ENCODE measurements at regions not wholly inside any gene's neighbourhood (a gene's known extent, or its start where the extent isn't known, plus 50 kb on each side); places are given as distances from the start of the nearest gene placed in this dataset.
A peak's percentile ranks its signal among the peaks of the same experiment; 100 is the strongest.

GRCh38 chr6:169344750-169345065 lies 91.1 kb upstream of the THBS2 start:
- no peak for TF ChIP-seq POLR2AphosphoS5 (IDR thresholded peaks at IDR 0.05)
- TF ChIP-seq CTCF (IDR thresholded peaks at IDR 0.05), result no peak
- no peak for TF ChIP-seq POLR2A (IDR thresholded peaks at IDR 0.05)
- DNase-seq (ENCODE audit: low spot score in 2 of 2), result no peak
- Histone ChIP-seq H3K9me3 (no peaks in the 10 kb centered on the region), H3K36me3 (no peaks in the 10 kb centered on the region), H3K4me3 (peak overlapping the region in 1 of 3 donors; percentile 10), H3K27ac (peak overlapping the region; percentile 19 to 33), H3K4me1 (peaks cover 0 to 3% of the 10 kb centered on the region in 2 donors), H3K27me3 (no peaks in the 10 kb centered on the region)
- intact Hi-C loops (cut with DNase I; ENCODE audit: low total_unique reads), result no loop called here

- Histone ChIP-seq H3K27me3 (no peaks in the 10 kb centered on the region), H3K36me3 (no peaks in the 10 kb centered on the region), H3K27ac (peak overlapping the region; percentile 19 to 68), H3K4me3 (peak overlapping the region in 1 of 3 donors; percentile 10), H3K9me3 (no peaks in the 10 kb centered on the region), H3K4me1 (peaks cover 0 to 3% of the 10 kb centered on the region in 2 donors)
- DNase-seq (ENCODE audit: low spot score in 2 of 2), result no peak
- no peak for TF ChIP-seq CTCF (IDR thresholded peaks at IDR 0.05)
- TF ChIP-seq POLR2AphosphoS5 (IDR thresholded peaks at IDR 0.05), result no peak
- no peak for TF ChIP-seq POLR2A (IDR thresholded peaks at IDR 0.05)
- intact Hi-C loops (cut with DNase I; ENCODE audit: low total_unique reads), result no loop called here
Observed at GRCh38 chr6:169343886-169344749, 90.5 kb upstream of the THBS2 start.

- H3K4me1 ChIP-seq, result peaks cover 0 to 3% of the 10 kb centered on the region in 2 donors
- TF ChIP-seq CTCF (IDR thresholded peaks at IDR 0.05) (no peak), POLR2A (IDR thresholded peaks at IDR 0.05) (no peak), POLR2AphosphoS5 (IDR thresholded peaks at IDR 0.05) (no peak)
- no peaks in the 10 kb centered on the region for H3K36me3 ChIP-seq
- H3K27me3 ChIP-seq, result no peaks in the 10 kb centered on the region
- DNase-seq (ENCODE audit: low spot score in 2 of 2), result no peak
- H3K4me3 ChIP-seq, result no peak overlapping the region
- H3K9me3 ChIP-seq, result no peaks in the 10 kb centered on the region
- no peak overlapping the region for H3K27ac ChIP-seq
- intact Hi-C loops (cut with DNase I; ENCODE audit: low total_unique reads), result no loop called here
Observed at GRCh38 chr6:169342710-169343109, 89.1 kb upstream of the THBS2 start.

GRCh38 chr6:169341706-169342105 lies 88.1 kb upstream of the THBS2 start:
- Histone ChIP-seq H3K9me3 (no peaks in the 10 kb centered on the region), H3K27me3 (no peaks in the 10 kb centered on the region), H3K4me3 (no peak overlapping the region), H3K4me1 (peaks cover 0 to 3% of the 10 kb centered on the region in 2 donors), H3K36me3 (no peaks in the 10 kb centered on the region), H3K27ac (no peak overlapping the region)
- intact Hi-C loops (cut with DNase I; ENCODE audit: low total_unique reads), result no loop called here
- no peak for TF ChIP-seq POLR2AphosphoS5 (IDR thresholded peaks at IDR 0.05)
- TF ChIP-seq POLR2A (IDR thresholded peaks at IDR 0.05), result no peak
- DNase-seq (ENCODE audit: low spot score in 2 of 2), result no peak

- no peak overlapping the region for H3K4me3 ChIP-seq
- H3K36me3 ChIP-seq, result no peaks in the 10 kb centered on the region
- no peaks in the 10 kb centered on the region for H3K27me3 ChIP-seq
- no peak overlapping the region for H3K27ac ChIP-seq
- no peak for DNase-seq (ENCODE audit: low spot score in 2 of 2)
- intact Hi-C loops (cut with DNase I; ENCODE audit: low total_unique reads), result no loop called here
- H3K4me1 ChIP-seq, result peaks cover 0 to 3% of the 10 kb centered on the region in 2 donors
- no peaks in the 10 kb centered on the region for H3K9me3 ChIP-seq
- TF ChIP-seq CTCF (IDR thresholded peaks at IDR 0.05), result no peak
- no peak for TF ChIP-seq POLR2A (IDR thresholded peaks at IDR 0.05)
- no peak for TF ChIP-seq POLR2AphosphoS5 (IDR thresholded peaks at IDR 0.05)
Observed at GRCh38 chr6:169341065-169341464, 87.4 kb upstream of the THBS2 start.
